SK-N-SH (cell line): ENCODE measurements at regions not wholly inside any gene's neighbourhood (a gene's known extent, or its start where the extent isn't known, plus 50 kb on each side); places are given as distances from the start of the nearest gene placed in this dataset.

Experiments
- EZH2phosphoT487 ChIP-seq: fragments of 200-600 bp; sonication (generic); IDR thresholded peaks from 2 replicates; pipeline ENCODE4 v1.6.1; 2017; ENCODE audit warnings: low read depth, mixed run types, mild to moderate bottlenecking, antibody characterized with exemption, moderate library complexity, borderline replicate concordance
- GABPA ChIP-seq: IDR thresholded peaks from 2 replicates; pipeline ENCODE4 v1.4.0; 2012; ENCODE audit warnings: low read depth, mild to moderate bottlenecking
- GATA2 ChIP-seq: sonication (generic); formaldehyde crosslinking; IDR thresholded peaks from 2 replicates; pipeline ENCODE4 v1.5.0; 2020; ENCODE audit warnings: mild to moderate bottlenecking, missing genetic modification reagents
- NFIC ChIP-seq: IDR thresholded peaks from 2 replicates; pipeline ENCODE4 v1.4.0; 2012; ENCODE audit warnings: borderline replicate concordance
- NRF1 ChIP-seq: IDR thresholded peaks from 2 replicates; pipeline ENCODE4 v1.6.1; 2012; ENCODE audit warnings: low read depth, mild to moderate bottlenecking, low read length
- RAD21 ChIP-seq: IDR thresholded peaks from 2 replicates; pipeline ENCODE4 v1.6.1; 2012; ENCODE audit warnings: mild to moderate bottlenecking, low read length
- RCOR1 ChIP-seq: fragments of 150-350 bp; IDR thresholded peaks from 2 replicates; pipeline ENCODE4 v1.6.1; 2017; ENCODE audit warnings: antibody characterized with exemption, low read length
- SMC3 ChIP-seq: IDR thresholded peaks from 2 replicates; pipeline ENCODE4 v1.6.1; 2012; ENCODE audit warnings: low read depth, low read length, improper control_type of control experiment
- TCF12 ChIP-seq: IDR thresholded peaks from 2 replicates; pipeline ENCODE4 v1.4.0; 2012
- YY1 ChIP-seq: IDR thresholded peaks from 2 replicates; pipeline ENCODE4 v1.4.0; 2012; ENCODE audit warnings: low read depth, mild to moderate bottlenecking
- TF ChIP-seq, protein P1 (sequence below): fragments of 200-600 bp; sonication (generic); IDR thresholded peaks from 2 replicates; pipeline ENCODE4 v1.6.1; 2017; ENCODE audit warnings: antibody characterized with exemption, mild to moderate bottlenecking, moderate library complexity
- TF ChIP-seq, protein P2 (sequence below): IDR thresholded peaks from 2 replicates; pipeline ENCODE4 v1.4.0; 2012; ENCODE audit warnings: low read depth

DNA sequence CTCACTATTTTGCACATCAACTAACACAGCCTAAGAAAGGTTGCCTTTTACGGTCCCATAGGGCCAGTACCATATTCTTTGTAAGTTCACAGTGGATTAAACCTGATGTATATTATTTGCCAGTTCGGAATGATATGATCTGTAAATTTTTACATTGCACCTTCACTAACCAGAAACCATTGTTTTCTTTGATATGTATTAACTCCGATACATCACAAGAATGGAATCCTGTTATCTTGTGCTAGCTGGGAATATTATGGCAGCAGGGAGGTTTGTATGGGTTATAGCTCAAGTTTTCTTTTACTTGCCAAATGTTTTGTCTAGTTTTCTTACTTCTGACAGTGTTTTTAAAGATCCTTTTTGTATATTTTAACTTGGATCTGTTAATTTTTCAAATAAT, 51.4 kb upstream of the S1PR1 start:
- TF ChIP-seq EZH2phosphoT487: no peak
- no peak for TF ChIP-seq NFIC
- no peak for TF ChIP-seq RAD21
- TF ChIP-seq, protein P1, sequence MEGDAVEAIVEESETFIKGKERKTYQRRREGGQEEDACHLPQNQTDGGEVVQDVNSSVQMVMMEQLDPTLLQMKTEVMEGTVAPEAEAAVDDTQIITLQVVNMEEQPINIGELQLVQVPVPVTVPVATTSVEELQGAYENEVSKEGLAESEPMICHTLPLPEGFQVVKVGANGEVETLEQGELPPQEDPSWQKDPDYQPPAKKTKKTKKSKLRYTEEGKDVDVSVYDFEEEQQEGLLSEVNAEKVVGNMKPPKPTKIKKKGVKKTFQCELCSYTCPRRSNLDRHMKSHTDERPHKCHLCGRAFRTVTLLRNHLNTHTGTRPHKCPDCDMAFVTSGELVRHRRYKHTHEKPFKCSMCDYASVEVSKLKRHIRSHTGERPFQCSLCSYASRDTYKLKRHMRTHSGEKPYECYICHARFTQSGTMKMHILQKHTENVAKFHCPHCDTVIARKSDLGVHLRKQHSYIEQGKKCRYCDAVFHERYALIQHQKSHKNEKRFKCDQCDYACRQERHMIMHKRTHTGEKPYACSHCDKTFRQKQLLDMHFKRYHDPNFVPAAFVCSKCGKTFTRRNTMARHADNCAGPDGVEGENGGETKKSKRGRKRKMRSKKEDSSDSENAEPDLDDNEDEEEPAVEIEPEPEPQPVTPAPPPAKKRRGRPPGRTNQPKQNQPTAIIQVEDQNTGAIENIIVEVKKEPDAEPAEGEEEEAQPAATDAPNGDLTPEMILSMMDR: no peak
- no peak for TF ChIP-seq GATA2 (CRISPR knock-in tag)
- no peak for TF ChIP-seq TCF12
- TF ChIP-seq YY1: no peak
- TF ChIP-seq, protein P2, sequence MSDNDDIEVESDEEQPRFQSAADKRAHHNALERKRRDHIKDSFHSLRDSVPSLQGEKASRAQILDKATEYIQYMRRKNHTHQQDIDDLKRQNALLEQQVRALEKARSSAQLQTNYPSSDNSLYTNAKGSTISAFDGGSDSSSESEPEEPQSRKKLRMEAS: no peak
- TF ChIP-seq SMC3: no peak
- no peak for TF ChIP-seq RCOR1
- TF ChIP-seq NRF1: no peak
- no peak for TF ChIP-seq GABPA
